Hepatocyte (in vitro differentiated cells): ENCODE measurements at regions not wholly inside any gene's neighbourhood (a gene's known extent, or its start where the extent isn't known, plus 50 kb on each side); places are given as distances from the start of the nearest gene placed in this dataset.
"Not testable (repeated sequence)": the region's sequence is repeated elsewhere in the genome, so short reads cannot be mapped to it uniquely, and the experiment has no call there.

Experiments used
- DNase-seq: peaks from one replicate; pipeline ENCODE4 v3.0.0-alpha.2; 2016; ENCODE audit warnings: low spot score
- H2AFZ ChIP-seq: fragments of 200-600 bp; sonication (generic); 2 replicates; pipeline ENCODE4 v1.6.0; 2016; ENCODE audit warnings: antibody characterized with exemption, mild to moderate bottlenecking
- H3K27ac ChIP-seq: fragments of 200-600 bp; sonication (generic); 2 replicates; pipeline ENCODE4 v1.5.1; 2016; ENCODE audit warnings: mild to moderate bottlenecking
- H3K27me3 ChIP-seq: fragments of 200-600 bp; sonication (generic); 2 replicates; pipeline ENCODE4 v1.6.1; 2016
- H3K36me3 ChIP-seq: fragments of 200-600 bp; sonication (generic); replicated peaks from 2 replicates; pipeline ENCODE4 v1.5.1; 2016; ENCODE audit warnings: low read depth; ENCODE audit not compliant: insufficient read depth
- H3K4me1 ChIP-seq: fragments of 200-600 bp; sonication (generic); 2 replicates; pipeline ENCODE4 v1.5.1; 2016; ENCODE audit warnings: mild to moderate bottlenecking, moderate library complexity; ENCODE audit not compliant: insufficient read depth
- H3K4me2 ChIP-seq: fragments of 200-600 bp; sonication (generic); 2 replicates; pipeline ENCODE4 v1.6.0; 2016
- H3K4me3 ChIP-seq: fragments of 200-600 bp; sonication (generic); 2 replicates; pipeline ENCODE4 v1.5.1; 2016; ENCODE audit warnings: mild to moderate bottlenecking
- H3K79me2 ChIP-seq: fragments of 200-600 bp; sonication (generic); 2 replicates; pipeline ENCODE4 v1.6.0; 2017; ENCODE audit warnings: mild to moderate bottlenecking
- H3K9me2 ChIP-seq: fragments of 200-600 bp; sonication (generic); replicated peaks from 2 replicates; pipeline ENCODE4 v1.6.0; 2017; ENCODE audit warnings: mild to moderate bottlenecking; ENCODE audit not compliant: insufficient read depth
- H3K9me3 ChIP-seq: fragments of 200-600 bp; sonication (generic); 2 replicates; pipeline ENCODE4 v1.5.1; 2016; ENCODE audit warnings: low read depth, mild to moderate bottlenecking
- H4K20me1 ChIP-seq: fragments of 200-600 bp; sonication (generic); 2 replicates; pipeline ENCODE4 v1.6.0; 2016; ENCODE audit warnings: mild to moderate bottlenecking; ENCODE audit not compliant: insufficient read depth, poor library complexity, severe bottlenecking
- EZH2 ChIP-seq: fragments of 200-600 bp; sonication (generic); IDR thresholded peaks from 2 replicates; pipeline ENCODE4 v1.6.1; 2016; ENCODE audit warnings: antibody characterized with exemption, mild to moderate bottlenecking, borderline replicate concordance
- EZH2phosphoT487 ChIP-seq: fragments of 200-600 bp; sonication (generic); IDR thresholded peaks from one replicate; pipeline ENCODE4 v1.6.1; 2018; ENCODE audit warnings: antibody characterized with exemption, mild to moderate bottlenecking, low read depth, moderate library complexity; ENCODE audit not compliant: unreplicated experiment, severe bottlenecking
- WGBS: methylation state at CpG from one replicate; pipeline ENCODE4 v1.1.6; 2016; ENCODE audit warnings: low lambda C conversion rate; ENCODE audit errors: missing lambda C conversion rate; 5-methylcytosine and 5-hydroxymethylcytosine counted together
- TF ChIP-seq, protein P1 (sequence below): fragments of 200-600 bp; sonication (generic); IDR thresholded peaks from 2 replicates; pipeline ENCODE4 v1.5.1; 2016; ENCODE audit warnings: antibody characterized with exemption, mild to moderate bottlenecking; ENCODE audit not compliant: poor library complexity

DNA sequence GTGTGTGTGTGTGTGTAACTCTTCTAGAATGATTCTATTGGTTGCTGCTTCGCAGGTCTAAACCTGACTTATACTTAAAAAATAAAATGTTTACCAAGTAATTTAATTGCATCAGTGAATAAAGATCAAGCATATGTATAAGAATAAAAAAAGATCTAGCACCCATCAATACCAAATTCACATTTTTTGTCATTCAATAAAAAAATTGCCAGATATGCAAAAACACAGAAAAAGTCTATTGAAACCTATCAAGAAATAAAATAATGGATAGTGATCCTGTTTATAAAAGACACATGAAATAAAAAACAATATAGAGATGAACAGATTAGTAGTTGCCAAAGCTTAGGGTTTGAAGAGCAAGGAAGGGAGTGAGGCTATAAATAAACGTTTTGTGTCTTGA lies 2095.0 kb upstream of the ACO1 start:
- no peaks in the 10 kb centered on the region for H4K20me1 ChIP-seq
- no peaks in the 10 kb centered on the region for H3K36me3 ChIP-seq
- WGBS: 71% methylated on average over 2 of the region's 2 CpGs
- H3K9me2 ChIP-seq: no peaks in the 10 kb centered on the region
- H3K4me1 ChIP-seq: no peaks in the 10 kb centered on the region
- TF ChIP-seq EZH2: no peak
- TF ChIP-seq, protein P1, sequence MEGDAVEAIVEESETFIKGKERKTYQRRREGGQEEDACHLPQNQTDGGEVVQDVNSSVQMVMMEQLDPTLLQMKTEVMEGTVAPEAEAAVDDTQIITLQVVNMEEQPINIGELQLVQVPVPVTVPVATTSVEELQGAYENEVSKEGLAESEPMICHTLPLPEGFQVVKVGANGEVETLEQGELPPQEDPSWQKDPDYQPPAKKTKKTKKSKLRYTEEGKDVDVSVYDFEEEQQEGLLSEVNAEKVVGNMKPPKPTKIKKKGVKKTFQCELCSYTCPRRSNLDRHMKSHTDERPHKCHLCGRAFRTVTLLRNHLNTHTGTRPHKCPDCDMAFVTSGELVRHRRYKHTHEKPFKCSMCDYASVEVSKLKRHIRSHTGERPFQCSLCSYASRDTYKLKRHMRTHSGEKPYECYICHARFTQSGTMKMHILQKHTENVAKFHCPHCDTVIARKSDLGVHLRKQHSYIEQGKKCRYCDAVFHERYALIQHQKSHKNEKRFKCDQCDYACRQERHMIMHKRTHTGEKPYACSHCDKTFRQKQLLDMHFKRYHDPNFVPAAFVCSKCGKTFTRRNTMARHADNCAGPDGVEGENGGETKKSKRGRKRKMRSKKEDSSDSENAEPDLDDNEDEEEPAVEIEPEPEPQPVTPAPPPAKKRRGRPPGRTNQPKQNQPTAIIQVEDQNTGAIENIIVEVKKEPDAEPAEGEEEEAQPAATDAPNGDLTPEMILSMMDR: no peak
- no peak overlapping the region for H3K27ac ChIP-seq
- H2AFZ ChIP-seq: no peak overlapping the region
- no peak for DNase-seq
- H3K4me3 ChIP-seq: no peak overlapping the region
- H3K9me3 ChIP-seq: no peaks in the 10 kb centered on the region
- no peaks in the 10 kb centered on the region for H3K27me3 ChIP-seq
- no peak overlapping the region for H3K4me2 ChIP-seq
- no peaks in the 10 kb centered on the region for H3K79me2 ChIP-seq

GRCh38 chr9:30292026-30292425 lies 2092.4 kb upstream of the ACO1 start:
- not testable (repeated sequence) for H2AFZ ChIP-seq, H3K36me3 ChIP-seq, H3K4me1 ChIP-seq, H3K9me2 ChIP-seq, H3K79me2 ChIP-seq, H3K27me3 ChIP-seq, H3K9me3 ChIP-seq, H3K4me3 ChIP-seq, H3K27ac ChIP-seq, H3K4me2 ChIP-seq, DNase-seq, H4K20me1 ChIP-seq

GRCh38 chr9:30293231-30293630 lies 2091.2 kb upstream of the ACO1 start:
- Histone ChIP-seq H3K4me3 (no peak overlapping the region), H3K36me3 (no peaks in the 10 kb centered on the region), H3K9me2 (no peaks in the 10 kb centered on the region), H4K20me1 (no peaks in the 10 kb centered on the region), H3K4me1 (no peaks in the 10 kb centered on the region), H3K27ac (no peak overlapping the region), H3K27me3 (no peaks in the 10 kb centered on the region), H3K79me2 (no peaks in the 10 kb centered on the region), H3K9me3 (no peaks in the 10 kb centered on the region), H2AFZ (no peak overlapping the region), H3K4me2 (no peak overlapping the region)
- TF ChIP-seq EZH2 (no peak), EZH2phosphoT487 (no peak)
- TF ChIP-seq, protein P1: no peak
- WGBS: 80% methylated on average over 1 of the region's 1 CpG
- DNase-seq: no peak

DNA sequence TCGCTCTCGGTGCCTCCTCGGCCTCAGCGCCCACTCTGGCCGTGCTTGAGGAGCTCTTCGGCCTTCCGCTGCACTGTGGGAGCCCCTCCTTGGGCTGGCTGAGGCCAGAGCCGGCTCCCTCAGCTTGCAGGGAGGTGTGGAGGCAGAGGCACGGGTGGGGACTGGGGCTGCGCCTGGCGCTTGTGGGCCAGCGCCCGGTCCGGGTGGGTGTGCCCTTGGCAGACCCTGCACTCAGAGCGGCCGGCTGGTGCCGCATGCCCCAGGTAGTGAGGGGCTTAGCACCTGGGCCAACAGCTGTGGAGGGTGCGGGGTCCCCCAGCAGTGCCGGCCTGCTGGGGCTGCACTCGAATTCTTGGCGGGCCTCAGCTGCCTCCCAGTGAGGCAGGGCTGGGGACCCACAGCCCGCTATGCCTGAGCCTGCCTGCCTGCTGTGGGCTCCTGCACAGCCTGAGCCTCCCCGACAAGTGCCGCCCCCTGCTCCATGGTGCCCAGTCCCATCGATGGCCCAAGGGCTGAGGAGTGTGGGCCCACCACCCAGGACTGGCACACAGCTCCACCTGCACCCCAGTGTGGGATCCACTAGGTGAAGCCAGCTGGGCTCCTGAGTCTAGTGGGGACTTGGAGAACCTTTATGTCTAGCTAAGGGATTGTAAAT lies 2085.2 kb upstream of the ACO1 start:
- Histone ChIP-seq H3K27ac (no peak overlapping the region), H3K79me2 (no peaks in the 10 kb centered on the region), H3K36me3 (no peaks in the 10 kb centered on the region), H3K27me3 (no peaks in the 10 kb centered on the region), H3K4me3 (no peak overlapping the region), H4K20me1 (no peaks in the 10 kb centered on the region), H3K9me2 (no peaks in the 10 kb centered on the region), H2AFZ (no peak overlapping the region), H3K9me3 (no peaks in the 10 kb centered on the region), H3K4me1 (no peaks in the 10 kb centered on the region), H3K4me2 (no peak overlapping the region)
- TF ChIP-seq EZH2phosphoT487 (no peak), EZH2 (no peak)
- TF ChIP-seq, protein P1: no peak
- 97% methylated on average over 25 of the region's 25 CpGs for WGBS
- no peak for DNase-seq
